GM19035 (cell line): ENCODE measurements at regions not wholly inside any gene's neighbourhood (a gene's known extent, or its start where the extent isn't known, plus 50 kb on each side); places are given as distances from the start of the nearest gene placed in this dataset.
"Not testable (repeated sequence)": the region's sequence is repeated elsewhere in the genome, so short reads cannot be mapped to it uniquely, and the experiment has no call there.

Experiments used
- ATAC-seq: cut with Tn5 transposase; IDR thresholded peaks from one replicate; pipeline ENCODE4 v1.9.1; 2021; ENCODE audit not compliant: unreplicated experiment

DNA sequence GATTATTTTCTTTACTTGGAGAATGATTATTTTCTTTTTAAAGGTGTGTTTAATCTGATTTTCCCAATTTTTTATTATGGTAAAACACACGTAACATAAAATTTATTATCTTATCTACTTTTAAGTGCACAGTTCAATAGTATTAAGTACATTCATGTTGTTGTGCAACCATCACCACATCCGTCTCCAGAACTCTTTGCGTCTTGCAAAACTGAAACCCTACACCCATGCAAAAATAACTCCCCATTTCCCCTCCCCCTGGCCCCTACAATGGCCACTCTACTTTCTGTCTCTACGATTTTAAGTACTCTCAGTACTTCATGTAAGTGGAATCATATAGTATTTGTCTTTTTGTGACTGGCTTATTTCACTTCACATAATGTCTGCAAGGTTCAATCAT is 230.7 kb downstream of the SATB1 start:
- ATAC-seq = no peak

DNA sequence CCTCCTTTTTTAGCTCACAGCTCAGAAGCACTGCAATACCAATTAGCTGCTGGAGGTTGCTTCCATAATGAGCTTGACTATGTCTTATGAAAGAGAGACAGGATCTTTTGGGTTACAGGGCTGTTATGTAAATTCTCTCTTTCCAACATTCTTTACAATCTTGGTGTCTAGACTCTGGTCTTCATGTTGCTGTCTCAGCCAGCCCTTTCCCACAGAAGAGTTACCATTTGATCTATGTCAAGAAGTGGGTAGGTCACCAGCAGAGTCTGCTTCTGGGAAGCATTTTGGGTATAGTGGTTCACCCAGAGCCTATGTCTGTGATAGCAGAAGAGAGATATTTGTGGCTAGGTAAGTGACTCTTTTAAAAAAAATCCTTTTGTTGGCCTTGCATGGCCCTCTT is 234.5 kb downstream of the SATB1 start:
- no peak for ATAC-seq

DNA sequence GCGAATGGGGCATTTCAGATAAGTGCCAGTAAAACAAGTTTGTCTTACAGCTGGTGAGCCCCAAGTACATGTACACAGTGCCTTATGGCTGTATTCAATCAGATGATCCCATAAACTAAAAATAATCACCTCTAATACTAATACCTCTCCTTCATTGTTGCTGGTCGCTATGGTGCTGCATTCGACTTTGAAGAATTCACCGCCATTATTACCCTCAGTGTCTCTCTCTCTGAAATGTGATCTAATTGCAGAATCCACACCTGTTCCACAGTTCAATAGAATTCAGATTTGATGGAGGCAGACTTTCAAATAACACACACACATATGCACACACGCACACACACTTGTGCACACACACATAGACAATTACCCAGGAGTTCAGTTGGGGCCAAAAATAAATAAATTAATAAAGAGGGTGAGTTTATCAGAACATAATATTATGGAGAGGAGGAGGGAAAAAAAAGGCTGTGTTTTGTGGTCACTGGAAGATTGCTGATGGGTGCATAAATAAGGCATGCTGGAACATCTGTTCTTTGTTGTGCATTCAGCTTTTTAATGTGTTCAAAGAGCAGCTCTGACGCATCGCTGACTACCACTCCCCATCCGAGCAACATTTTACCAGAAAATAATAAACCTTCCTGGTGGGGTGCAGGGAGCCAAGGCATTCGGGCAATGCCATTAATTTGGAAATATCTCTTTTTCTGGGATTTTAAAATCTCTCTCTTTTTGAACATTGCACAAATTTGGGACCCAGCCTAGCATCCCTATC is 235.7 kb downstream of the SATB1 start:
- no peak for ATAC-seq

DNA sequence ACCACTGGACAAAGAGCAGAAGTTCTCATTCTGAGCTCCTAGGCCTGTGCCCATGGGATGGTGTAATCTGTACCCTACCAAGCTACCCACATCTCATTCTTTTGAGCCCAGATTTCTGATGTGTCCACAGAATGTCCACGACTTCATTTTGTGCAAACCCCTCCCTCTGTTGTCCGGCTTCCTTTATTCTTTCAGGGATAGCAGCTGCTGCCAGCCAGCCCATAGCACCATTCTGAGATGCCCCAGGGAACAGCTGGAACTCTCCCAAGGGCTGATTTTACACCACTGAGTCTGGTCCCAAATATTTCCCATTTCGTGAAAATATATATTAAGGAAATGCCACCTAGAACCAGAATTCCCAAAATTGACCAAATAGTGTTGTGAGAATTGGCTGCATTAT is 236.6 kb downstream of the SATB1 start:
- no peak for ATAC-seq

DNA sequence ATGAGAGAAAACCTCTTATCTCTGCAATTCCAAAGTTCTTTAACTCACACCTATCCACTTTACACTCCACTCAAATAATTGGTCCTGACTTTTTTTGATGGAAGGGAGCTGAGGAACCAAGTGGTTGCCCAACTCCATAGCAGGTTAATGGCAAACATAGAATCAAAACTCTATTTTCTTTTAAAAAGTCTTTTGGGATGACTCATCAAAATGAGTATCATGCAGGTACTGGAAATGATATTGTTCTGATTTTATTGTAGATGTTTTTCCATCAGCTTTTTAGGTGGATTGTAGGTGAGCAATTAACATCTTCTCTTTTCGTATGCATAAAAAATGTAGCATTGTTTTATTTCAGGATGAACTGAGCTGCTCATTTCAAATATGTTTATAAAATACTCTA is 239.5 kb downstream of the SATB1 start:
- no peak for ATAC-seq

DNA sequence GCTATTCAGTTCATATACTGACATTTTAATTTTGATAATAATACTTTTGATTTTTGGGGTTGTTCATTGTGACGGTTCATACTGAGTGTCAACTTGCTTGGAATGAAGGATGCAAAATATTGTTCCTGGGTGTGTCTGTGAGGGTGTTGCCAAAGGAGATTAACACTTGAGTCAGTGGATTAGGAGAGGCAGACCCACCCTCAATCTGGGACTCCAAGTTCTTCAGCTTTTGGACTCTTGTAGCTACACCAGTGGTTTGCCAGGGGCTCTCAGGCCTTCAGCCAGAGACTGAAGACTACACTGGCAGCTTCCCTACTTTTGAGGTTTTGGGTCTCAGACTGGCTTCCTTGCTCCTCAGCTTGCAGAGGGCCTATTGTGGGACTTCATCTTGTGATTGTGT is 242.2 kb downstream of the SATB1 start:
- not testable (repeated sequence) for ATAC-seq

DNA sequence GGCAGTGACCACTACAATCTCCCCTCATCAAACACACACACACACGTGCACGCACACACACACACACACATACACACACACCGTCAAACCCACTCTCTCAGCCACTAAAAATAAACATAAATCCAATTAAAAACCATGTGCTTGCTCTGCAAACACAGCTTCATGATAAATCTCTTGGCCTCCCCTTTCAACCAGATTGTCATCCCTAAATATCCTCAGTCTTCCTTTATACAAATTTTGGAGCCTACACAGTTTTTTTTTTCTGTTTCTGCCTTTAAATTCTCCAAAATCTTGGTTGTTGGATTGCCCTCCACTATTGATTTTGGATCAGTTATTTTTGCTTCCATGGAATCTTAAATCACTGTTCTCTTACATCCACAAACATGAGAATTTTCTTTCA is 245.6 kb downstream of the SATB1 start:
- ATAC-seq = no peak

DNA sequence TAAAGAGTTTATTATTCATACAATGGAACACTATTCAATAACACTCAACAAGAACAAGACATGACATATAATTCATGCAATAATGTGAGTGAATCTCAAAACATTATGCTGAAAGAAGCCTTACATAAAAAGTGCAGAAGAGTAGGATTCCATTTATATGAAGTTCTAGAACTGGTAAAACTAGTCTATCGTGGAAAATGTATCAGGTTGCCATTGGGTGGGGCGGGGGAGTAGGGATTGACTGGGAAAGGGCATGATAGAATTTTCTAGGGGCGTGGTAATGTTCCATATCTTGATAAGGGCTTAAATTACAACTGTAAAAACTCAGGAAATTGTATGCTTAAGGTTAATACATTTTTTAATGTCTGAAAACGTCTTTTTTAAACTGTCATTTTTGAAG is 247.9 kb downstream of the SATB1 start:
- ATAC-seq = no peak

DNA sequence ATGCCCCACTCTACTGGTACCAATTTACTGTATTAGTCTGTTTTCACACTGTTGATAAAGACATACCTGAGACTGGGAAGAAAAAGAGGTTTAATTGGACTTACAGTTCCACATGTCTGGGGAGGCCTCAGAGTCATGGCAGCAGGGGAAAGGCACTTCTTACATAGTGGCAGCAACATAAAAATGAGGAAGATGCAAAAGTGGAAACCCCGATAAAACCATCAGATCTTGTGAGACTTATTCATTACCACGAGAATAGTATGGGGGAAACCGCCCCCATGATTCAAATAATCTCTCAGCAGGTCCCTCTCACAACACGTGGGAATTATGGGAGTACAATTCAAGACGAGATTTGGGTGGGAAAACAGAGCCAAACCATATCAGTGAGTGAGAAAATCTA is 251.2 kb downstream of the SATB1 start:
- ATAC-seq = not testable (repeated sequence)

DNA sequence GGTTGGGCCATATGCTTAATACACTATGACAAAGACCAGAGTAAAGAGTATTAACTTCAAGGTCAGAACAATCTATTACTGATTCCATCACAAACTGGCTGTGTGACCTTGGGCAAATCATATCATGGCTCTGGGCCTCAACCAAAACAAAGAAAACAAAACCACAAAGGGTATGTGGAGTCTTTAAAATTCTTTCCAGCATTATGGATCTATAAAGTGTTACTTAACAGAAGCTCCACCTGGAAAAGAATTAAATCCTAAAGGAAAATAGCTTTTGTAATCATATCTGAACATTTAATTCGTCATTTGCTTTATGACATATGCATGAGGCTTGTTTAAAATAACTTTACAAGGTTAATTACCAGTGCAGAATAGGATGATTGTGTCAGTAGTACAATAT is 265.5 kb downstream of the SATB1 start:
- ATAC-seq = no peak

DNA sequence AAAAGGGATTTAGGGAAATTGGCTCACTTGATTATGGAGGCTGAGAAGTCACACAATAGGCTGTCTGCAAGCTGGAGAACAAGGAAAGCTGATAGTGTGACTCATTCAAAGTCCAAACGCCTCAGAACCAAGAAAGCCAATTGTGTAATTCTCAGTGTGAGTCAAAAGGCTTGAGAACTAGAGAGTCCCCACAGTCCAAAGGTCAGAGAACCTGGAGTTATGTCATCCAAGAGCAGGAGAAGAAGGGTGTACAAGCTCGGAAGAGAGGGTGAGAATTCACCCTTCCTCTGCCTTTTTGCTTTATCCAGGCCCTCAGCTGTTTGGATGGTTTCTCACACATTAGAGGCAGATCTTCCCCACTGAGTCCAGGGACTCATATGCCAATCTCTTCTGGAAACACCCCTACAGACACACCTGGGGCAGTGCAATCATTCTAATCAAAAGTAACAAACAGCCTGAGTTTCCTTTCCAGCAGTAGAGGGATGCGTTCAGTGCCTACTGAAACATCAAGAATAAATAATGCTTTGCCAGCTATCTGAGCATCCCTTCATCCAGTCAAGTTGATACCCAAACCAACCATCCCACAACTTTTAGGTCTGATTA is 271.5 kb downstream of the SATB1 start:
- no peak for ATAC-seq

DNA sequence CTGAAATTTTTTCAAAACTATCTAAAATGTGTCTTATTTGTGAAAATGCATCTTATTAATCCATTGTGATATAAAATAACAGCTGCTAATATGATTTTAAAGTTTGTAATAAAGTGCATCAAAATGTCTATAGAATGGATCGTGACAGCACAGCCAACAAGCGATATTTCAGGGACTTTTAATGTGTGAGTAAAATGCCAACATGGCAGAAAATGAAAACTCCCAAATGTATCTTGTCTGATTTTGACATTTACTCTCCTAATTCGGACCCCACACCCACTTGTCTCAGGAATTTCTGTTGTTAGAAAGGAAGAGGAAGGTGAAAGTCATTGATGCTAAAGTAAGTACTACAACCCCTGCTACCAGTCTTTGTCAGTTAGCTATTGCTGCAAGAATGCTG is 273.9 kb downstream of the SATB1 start:
- no peak for ATAC-seq

DNA sequence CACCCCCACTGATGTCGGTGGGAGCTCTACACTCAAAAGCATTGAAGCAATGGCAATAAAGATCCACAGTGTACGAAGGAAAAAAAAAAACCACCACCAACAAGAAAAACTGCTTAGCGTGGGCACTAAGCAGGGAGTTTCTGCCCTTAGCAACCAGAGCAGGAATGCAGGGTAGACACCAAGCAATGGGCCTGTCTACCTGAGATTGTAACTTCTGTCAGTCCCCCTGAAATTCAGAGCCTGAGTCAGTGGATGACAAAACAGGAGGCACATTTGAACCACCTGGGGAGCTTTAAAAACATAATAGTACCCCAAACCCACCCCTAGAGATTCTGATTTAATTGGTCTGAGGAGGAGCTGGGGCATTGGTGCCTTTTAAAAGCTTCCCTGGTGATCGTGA is 275.2 kb downstream of the SATB1 start:
- ATAC-seq = no peak

DNA sequence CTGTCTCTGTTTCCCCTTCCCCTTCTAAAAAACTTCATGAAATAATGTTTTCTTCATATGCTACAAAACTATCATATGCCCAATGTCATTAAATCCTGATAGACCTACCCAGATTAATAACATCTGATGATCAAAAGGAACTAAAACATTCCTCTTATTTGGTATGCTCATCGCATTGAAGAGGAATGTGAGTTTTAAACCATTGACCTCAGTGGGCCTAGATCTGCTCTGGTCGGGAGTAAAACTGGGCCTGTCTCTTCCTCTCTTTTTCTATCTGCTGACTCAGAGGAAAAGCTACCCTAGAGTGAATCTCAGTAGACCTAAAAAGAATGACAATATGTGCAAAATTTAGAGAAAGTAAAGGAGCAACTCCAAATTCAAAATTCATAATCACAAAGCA is 275.8 kb downstream of the SATB1 start:
- no peak for ATAC-seq

DNA sequence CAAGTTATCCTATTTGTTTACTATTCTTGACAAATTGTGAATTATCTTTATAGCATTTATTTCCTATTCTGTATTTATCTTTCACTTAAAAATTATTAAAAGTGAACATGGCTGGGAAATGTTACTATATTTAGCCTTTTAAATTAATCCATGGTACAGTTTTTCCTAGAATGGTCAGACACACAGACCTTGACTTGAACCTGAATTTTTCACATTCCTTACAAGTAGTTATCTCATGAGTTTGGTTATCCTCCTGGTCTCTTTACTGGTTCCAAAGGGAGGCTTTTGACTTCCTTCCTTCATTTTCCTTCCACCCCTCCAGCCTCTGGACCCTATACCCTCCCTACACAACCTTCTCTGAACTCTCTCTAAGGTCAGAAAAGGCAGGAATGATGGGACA is 280.6 kb downstream of the SATB1 start:
- no peak for ATAC-seq

DNA sequence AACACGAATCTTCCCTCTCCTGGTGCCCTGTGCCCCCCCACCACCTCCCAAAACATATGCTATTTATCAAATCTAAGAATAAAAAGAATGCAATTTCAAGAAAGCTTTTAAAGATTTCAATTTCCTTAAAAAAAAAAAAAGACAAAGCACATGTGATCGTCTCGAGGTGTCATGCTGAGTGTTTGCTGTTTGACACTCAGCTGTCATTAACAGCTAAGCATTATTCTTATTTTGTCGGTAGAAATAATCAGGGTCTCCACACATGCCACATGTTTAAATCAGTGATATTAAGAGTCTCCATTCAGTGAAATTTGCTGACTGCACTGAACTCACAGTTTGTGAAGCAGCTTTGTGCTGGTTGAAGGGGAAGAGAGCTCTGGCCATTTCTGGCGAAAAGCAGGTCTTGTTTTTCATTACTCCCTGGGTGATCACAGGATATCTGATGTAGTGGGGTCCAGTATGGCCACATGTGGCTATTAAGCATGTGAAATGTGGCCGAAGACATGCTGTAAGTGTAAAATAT is 281.8 kb downstream of the SATB1 start:
- ATAC-seq = no peak

DNA sequence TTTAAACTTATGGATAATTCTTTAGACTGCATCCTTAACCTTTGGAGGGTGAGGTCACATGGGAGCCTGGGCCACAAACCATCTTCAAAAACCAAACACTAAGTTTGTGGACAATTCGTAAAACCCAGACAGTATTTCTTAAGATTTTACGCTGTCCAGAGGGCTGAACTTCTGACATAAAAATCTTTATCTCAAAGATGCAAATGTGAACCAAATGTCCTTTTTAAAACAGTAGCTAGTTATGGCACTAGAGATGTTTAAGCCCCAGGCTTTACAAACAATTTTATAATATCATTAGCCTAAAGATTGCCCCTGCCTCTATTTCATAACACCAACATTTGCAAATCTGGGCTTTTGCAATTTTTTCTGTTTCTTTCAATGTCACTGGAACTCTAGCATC is 287.2 kb downstream of the SATB1 start:
- ATAC-seq = no peak

DNA sequence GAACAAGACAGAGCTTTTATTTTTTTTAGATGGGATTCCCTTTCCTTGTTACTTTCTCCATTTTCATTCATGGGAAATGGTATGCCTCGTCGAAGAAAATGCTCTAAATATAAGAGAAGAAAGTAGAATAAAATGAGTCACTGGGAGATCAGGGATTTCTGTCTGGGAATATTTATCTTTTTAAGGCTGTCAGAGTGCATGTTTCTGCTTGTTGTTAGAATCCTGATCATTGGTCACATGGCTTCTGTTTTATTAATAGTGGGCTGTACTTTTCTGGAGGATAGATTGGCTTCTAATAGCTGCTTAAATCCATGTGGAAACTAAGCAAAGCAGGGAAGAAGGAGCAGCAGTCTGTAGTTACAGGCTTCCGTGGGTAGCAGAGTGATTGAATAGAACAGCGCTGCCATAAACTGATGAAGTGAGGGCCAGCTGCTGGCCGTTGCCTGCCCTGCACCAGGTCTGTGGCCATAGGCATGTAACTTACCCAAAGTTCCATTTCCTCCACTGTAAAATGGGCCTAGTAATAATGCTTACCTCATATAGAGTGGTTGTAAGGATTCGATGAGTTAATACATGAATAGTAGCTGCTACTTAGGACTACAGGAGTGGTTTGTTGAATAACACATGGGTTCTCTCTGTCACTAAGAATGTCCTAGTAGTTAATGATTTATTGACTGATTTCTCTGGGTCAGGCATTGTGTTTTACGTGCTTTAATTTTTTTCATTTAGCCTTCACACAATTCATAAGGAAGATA is 289.9 kb downstream of the SATB1 start:
- no peak for ATAC-seq

DNA sequence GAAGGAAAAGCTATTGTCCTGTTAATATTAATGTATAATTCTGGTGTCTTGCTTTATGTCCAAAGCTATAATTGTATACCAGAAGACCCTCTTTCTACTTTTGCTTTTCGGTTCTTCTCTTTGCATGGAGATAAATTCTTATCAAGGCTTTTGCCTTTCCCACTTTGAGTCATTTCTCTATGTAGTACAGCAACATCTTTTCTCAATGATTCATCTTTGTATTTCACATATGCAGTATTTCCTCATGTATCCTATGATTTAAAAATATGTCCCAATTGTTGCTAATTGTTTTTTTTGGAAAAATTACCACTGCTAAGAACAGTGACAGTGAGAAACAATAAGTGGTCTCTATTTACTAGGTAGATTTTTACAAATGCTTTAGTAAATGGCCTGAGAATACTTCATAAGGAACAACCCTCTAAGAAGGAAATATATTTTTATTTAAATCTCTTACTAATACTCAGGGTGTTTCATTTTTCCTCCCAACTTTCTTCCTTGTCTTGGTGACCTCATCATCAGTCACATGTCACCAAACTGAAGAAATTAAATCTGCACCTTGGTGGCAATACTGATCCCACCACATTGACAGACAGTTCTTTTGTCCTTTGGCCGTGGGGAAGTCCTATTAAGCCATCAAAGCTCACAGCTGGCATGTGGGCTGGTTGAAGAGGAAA is 290.6 kb downstream of the SATB1 start:
- no peak for ATAC-seq

DNA sequence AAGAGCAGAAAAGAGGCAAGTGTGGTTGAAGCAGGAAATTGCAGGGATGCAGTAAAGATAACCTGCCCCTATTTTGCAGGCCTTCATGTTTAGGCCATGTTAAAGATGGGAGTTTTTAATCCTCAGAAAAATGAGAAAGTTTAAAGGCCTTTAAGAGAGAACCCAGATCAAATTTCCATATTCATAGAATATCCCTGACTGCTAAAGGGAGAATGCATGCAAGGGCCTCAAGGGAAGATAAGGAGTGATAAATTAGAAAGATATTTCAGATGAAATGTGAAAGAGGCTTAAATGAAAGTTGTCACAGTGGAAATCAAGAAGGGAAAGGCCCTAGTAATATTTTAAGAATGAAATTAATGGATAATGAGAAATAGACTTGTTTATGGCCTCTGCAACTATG is 292.1 kb downstream of the SATB1 start:
- no peak for ATAC-seq

DNA sequence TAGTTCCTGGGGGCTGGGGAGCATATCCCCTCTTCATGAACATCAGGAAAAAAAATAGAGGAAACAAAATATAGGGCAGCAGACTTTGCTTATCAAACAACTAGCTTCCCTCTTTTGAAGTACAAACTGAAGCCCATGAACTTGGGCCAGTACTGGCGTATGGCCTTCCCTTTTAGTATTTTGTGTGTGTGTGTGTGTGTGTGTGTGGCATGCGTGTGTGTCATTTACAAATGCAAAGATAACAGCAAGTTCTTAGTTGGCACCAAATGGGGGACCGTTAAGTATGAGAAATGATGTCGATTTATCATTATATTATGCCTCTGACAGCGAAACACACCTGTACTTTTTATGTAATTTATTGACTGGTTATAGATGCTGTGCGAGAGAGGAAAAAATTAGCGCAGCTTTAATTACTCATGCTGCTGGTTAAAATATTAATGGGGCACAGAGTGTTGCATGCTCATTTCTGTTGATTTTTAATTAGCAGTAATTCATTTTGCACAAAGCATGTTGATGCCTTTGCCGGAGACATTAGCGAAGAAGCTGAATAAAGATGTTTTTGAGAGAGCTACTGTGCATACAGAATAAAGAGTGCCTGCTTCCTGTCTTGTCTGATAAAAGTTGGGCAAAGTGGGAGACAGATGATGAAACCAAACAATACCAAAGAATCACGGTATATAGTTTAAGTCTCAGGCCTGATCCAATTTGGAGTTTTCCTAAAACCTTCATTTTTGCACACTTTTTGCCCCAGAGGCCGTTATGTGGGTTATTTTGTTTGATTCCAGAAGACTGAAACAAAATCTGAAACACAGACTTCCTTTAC is 297.1 kb downstream of the SATB1 start:
- ATAC-seq = no peak
